AG09309 (cell line): ENCODE measurements at regions not wholly inside any gene's neighbourhood (a gene's known extent, or its start where the extent isn't known, plus 50 kb on each side); places are given as distances from the start of the nearest gene placed in this dataset.
A peak's percentile ranks its signal among the peaks of the same experiment; 100 is the strongest.

Source experiments
- DNase-seq: peaks from one replicate; pipeline ENCODE4 v3.0.0-alpha.2; 2010; ENCODE audit warnings: low read depth
- H3K4me3 ChIP-seq: 2 replicates; pipeline ENCODE4 v1.5.1; 2011; ENCODE audit warnings: mild to moderate bottlenecking, low read depth, low read length, moderate library complexity; ENCODE audit not compliant: control insufficient read depth
- CTCF ChIP-seq: IDR thresholded peaks from 2 replicates; pipeline ENCODE4 v1.5.1; 2011; ENCODE audit warnings: mild to moderate bottlenecking, low read depth, low read length, inconsistent platforms; ENCODE audit not compliant: insufficient read depth, control insufficient read depth; ENCODE audit errors: missing control alignments

GRCh38 chr12:89857652-89858274 lies 149.1 kb upstream of the ATP2B1 start:
- no peak for DNase-seq
- no peak overlapping the region for H3K4me3 ChIP-seq
- no peak for TF ChIP-seq CTCF

GRCh38 chr12:89856431-89856830 lies 147.8 kb upstream of the ATP2B1 start:
- H3K4me3 ChIP-seq, result no peak overlapping the region
- no peak for TF ChIP-seq CTCF
- DNase-seq, result peak; percentile 51

GRCh38 chr12:89848732-89849131 lies 140.1 kb upstream of the ATP2B1 start:
- DNase-seq, result no peak
- no peak for TF ChIP-seq CTCF
- no peak overlapping the region for H3K4me3 ChIP-seq

GRCh38 chr12:89846473-89847055 lies 137.9 kb upstream of the ATP2B1 start:
- H3K4me3 ChIP-seq, result no peak overlapping the region
- TF ChIP-seq CTCF, result no peak
- DNase-seq, result no peak

GRCh38 chr12:89845767-89846166 lies 137.1 kb upstream of the ATP2B1 start:
- no peak for TF ChIP-seq CTCF
- DNase-seq, result no peak
- H3K4me3 ChIP-seq, result no peak overlapping the region

- H3K4me3 ChIP-seq, result no peak overlapping the region
- TF ChIP-seq CTCF, result no peak
- no peak for DNase-seq
Measured at GRCh38 chr12:89845366-89845765, 136.7 kb upstream of the ATP2B1 start.
